ENCODE measurements at regions not wholly inside any gene's neighbourhood (a gene's known extent, or its start where the extent isn't known, plus 50 kb on each side); places are given as distances from the start of the nearest gene placed in this dataset.
"Not testable (repeated sequence)": the region's sequence is repeated elsewhere in the genome, so short reads cannot be mapped to it uniquely, and the experiment has no call there.

- DNase-seq (ENCODE audit: low read depth) = peak; percentile 13
These were observed 148.9 kb upstream of the GBE1 start for GRCh38 chr3:81910244-81910852.

- no peak for DNase-seq (ENCODE audit: low read depth)
These were observed 148.4 kb upstream of the GBE1 start for GRCh38 chr3:81909796-81910195.

GRCh38 chr3:81908561-81908960 lies 147.1 kb upstream of the GBE1 start:
- DNase-seq (ENCODE audit: low read depth) = no peak

GRCh38 chr3:81898336-81898735 lies 136.9 kb upstream of the GBE1 start:
- DNase-seq (ENCODE audit: low read depth) = no peak

- no peak for DNase-seq (ENCODE audit: low read depth)
These were observed 133.2 kb upstream of the GBE1 start for GRCh38 chr3:81894598-81894997.

- DNase-seq (ENCODE audit: low read depth) = no peak
These were observed 129.8 kb upstream of the GBE1 start for GRCh38 chr3:81891055-81891895.

GRCh38 chr3:81888914-81889557 lies 127.6 kb upstream of the GBE1 start:
- peak; percentile 44 for DNase-seq (ENCODE audit: low read depth)

GRCh38 chr3:81887448-81887847 lies 126.0 kb upstream of the GBE1 start:
- DNase-seq (ENCODE audit: low read depth) = no peak

- peak; percentile 74 for DNase-seq (ENCODE audit: low read depth)
These were observed 124.6 kb upstream of the GBE1 start for GRCh38 chr3:81886081-81886480.

- DNase-seq (ENCODE audit: low read depth) = no peak
These were observed 123.3 kb upstream of the GBE1 start for GRCh38 chr3:81884791-81885190.

GRCh38 chr3:81876826-81877225 lies 115.4 kb upstream of the GBE1 start:
- DNase-seq (ENCODE audit: low read depth) = no peak

- no peak for DNase-seq (ENCODE audit: low read depth)
These were observed 113.3 kb upstream of the GBE1 start for GRCh38 chr3:81874738-81875137.

- DNase-seq (ENCODE audit: low read depth) = peak; percentile 82
These were observed 111.1 kb upstream of the GBE1 start for GRCh38 chr3:81872566-81872965.

GRCh38 chr3:81871358-81872155 lies 110.1 kb upstream of the GBE1 start:
- no peak for DNase-seq (ENCODE audit: low read depth)

GRCh38 chr3:81869382-81869781 lies 107.9 kb upstream of the GBE1 start:
- no peak for DNase-seq (ENCODE audit: low read depth)

GRCh38 chr3:81868597-81868996 lies 107.2 kb upstream of the GBE1 start:
- peak; percentile 8 for DNase-seq (ENCODE audit: low read depth)

- no peak for DNase-seq (ENCODE audit: low read depth)
These were observed 106.4 kb upstream of the GBE1 start for GRCh38 chr3:81867875-81868274.

GRCh38 chr3:81865164-81865563 lies 103.7 kb upstream of the GBE1 start:
- DNase-seq (ENCODE audit: low read depth) = not testable (repeated sequence)

- no peak for DNase-seq (ENCODE audit: low read depth)
These were observed 102.8 kb upstream of the GBE1 start for GRCh38 chr3:81864272-81864671.

GRCh38 chr3:81863756-81864155 lies 102.3 kb upstream of the GBE1 start:
- no peak for DNase-seq (ENCODE audit: low read depth)

GRCh38 chr3:81861593-81861992 lies 100.1 kb upstream of the GBE1 start:
- no peak for DNase-seq (ENCODE audit: low read depth)

- DNase-seq (ENCODE audit: low read depth) = no peak
These were observed 98.1 kb upstream of the GBE1 start for GRCh38 chr3:81859524-81859923.

Measured in fibroblast of gingiva (primary cell).